Mesothelial cell of epicardium (in vitro differentiated cells): ENCODE measurements at regions not wholly inside any gene's neighbourhood (a gene's known extent, or its start where the extent isn't known, plus 50 kb on each side); places are given as distances from the start of the nearest gene placed in this dataset.
"Not testable (repeated sequence)": the region's sequence is repeated elsewhere in the genome, so short reads cannot be mapped to it uniquely, and the experiment has no call there.

Source experiments
- DNase-seq, 2 experiments: peaks; one replicate each; pipeline ENCODE4 v3.0.0; 2021; ENCODE audit warnings: low spot score in 2 of 2; ENCODE audit not compliant: unreplicated experiment in 2 of 2
- H3K27ac Mint-ChIP-seq: 2 replicates; pipeline ENCODE4 v1.8.0; 2021; ENCODE audit warnings: mixed read lengths
- H3K27me3 Mint-ChIP-seq: 2 replicates; pipeline ENCODE4 v1.8.0; 2021; ENCODE audit warnings: low read depth, mixed read lengths
- H3K36me3 Mint-ChIP-seq: 2 replicates; pipeline ENCODE4 v1.8.0; 2021; ENCODE audit warnings: mixed read lengths
- H3K4me1 Mint-ChIP-seq: 2 replicates; pipeline ENCODE4 v1.8.0; 2021; ENCODE audit warnings: mixed read lengths
- H3K4me3 Mint-ChIP-seq: 2 replicates; pipeline ENCODE4 v1.8.0; 2021; ENCODE audit warnings: mild to moderate bottlenecking, moderate library complexity, mixed read lengths
- H3K9me3 Mint-ChIP-seq: 2 replicates; pipeline ENCODE4 v1.8.0; 2021; ENCODE audit warnings: mixed read lengths
- TF ChIP-seq, protein P1 (sequence below): fragments of 200-600 bp; sonication (generic); IDR thresholded peaks from one replicate; pipeline ENCODE4 v1.5.0; 2021; ENCODE audit warnings: antibody characterized with exemption; ENCODE audit not compliant: unreplicated experiment

DNA sequence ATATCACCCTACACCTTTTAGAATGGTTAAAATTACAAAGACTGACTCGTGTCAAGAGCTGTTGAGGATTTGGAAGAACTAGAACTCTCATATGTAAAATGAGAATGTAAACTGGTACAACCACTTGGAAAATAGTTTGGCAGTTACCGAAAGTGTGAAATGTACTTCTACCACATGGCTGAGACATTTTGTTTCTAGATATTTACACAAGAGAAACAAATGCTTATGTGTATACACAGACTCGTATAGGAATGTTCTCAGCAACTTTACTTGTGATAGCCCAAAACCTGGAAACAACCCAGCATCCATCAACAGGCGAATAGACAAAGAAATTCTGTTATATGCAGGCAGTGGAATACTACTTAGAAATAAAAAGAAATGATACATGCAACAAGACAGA is 103.0 kb downstream of the BRMS1L start:
- Mint-ChIP-seq H3K36me3 (no peaks in the 10 kb centered on the region), H3K27ac (no peak overlapping the region), H3K4me1 (no peaks in the 10 kb centered on the region), H3K27me3 (peaks cover 34% of the 10 kb centered on the region), H3K9me3 (no peaks in the 10 kb centered on the region), H3K4me3 (no peak overlapping the region)
- no peak for DNase-seq
- TF ChIP-seq, protein P1, sequence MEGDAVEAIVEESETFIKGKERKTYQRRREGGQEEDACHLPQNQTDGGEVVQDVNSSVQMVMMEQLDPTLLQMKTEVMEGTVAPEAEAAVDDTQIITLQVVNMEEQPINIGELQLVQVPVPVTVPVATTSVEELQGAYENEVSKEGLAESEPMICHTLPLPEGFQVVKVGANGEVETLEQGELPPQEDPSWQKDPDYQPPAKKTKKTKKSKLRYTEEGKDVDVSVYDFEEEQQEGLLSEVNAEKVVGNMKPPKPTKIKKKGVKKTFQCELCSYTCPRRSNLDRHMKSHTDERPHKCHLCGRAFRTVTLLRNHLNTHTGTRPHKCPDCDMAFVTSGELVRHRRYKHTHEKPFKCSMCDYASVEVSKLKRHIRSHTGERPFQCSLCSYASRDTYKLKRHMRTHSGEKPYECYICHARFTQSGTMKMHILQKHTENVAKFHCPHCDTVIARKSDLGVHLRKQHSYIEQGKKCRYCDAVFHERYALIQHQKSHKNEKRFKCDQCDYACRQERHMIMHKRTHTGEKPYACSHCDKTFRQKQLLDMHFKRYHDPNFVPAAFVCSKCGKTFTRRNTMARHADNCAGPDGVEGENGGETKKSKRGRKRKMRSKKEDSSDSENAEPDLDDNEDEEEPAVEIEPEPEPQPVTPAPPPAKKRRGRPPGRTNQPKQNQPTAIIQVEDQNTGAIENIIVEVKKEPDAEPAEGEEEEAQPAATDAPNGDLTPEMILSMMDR, result no peak

GRCh38 chr14:35927727-35928126 is 101.6 kb downstream of the BRMS1L start:
- TF ChIP-seq, protein P1, result no peak
- no peaks in the 10 kb centered on the region for H3K4me1 Mint-ChIP-seq
- no peak overlapping the region for H3K4me3 Mint-ChIP-seq
- no peak for DNase-seq
- H3K9me3 Mint-ChIP-seq, result no peaks in the 10 kb centered on the region
- H3K27ac Mint-ChIP-seq, result no peak overlapping the region
- no peaks in the 10 kb centered on the region for H3K36me3 Mint-ChIP-seq
- peaks cover 24% of the 10 kb centered on the region for H3K27me3 Mint-ChIP-seq

DNA sequence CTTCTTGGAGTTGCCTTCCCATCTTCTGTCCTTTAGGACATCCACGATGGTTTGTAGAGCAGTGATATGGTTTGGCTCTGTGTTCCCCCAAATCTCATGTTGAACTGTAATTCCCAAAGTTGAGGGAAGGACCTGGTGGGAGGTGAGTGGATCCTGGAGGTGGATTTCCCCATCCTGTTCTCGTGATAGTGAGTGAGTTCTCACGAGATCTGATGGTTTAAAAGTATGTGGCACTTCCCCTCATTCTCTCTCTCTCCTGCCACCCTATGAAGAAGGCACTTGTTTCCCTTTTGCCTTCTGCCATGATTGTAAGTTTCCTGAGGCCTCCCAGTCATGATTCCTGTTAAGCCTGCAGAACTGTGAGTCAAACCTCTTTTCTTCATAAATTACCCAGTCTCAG is 99.2 kb downstream of the BRMS1L start:
- Mint-ChIP-seq H3K27ac (no peak overlapping the region), H3K27me3 (peaks cover 11% of the 10 kb centered on the region), H3K4me1 (no peaks in the 10 kb centered on the region), H3K36me3 (no peaks in the 10 kb centered on the region), H3K4me3 (no peak overlapping the region), H3K9me3 (no peaks in the 10 kb centered on the region)
- TF ChIP-seq, protein P1, result no peak
- no peak for DNase-seq

DNA sequence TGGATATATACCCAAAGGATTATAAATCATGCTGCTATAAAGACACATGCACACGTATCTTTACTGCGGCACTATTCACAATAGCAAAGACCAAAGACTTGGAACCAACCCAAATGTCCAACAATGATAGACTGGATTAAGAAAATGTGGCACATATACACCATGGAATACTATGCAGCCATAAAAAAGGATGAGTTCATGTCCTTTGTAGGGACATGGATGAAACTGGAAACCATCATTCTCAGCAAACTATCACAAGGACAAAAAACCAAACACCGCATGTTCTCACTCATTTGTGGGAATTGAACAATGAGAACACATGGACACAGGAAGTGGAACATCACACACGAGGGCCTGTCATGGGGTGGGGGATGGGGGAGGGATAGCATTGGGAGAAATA is 96.5 kb downstream of the BRMS1L start:
- H3K36me3 Mint-ChIP-seq, H3K4me1 Mint-ChIP-seq, DNase-seq, H3K4me3 Mint-ChIP-seq, H3K27ac Mint-ChIP-seq, H3K9me3 Mint-ChIP-seq, H3K27me3 Mint-ChIP-seq: not testable (repeated sequence)

DNA sequence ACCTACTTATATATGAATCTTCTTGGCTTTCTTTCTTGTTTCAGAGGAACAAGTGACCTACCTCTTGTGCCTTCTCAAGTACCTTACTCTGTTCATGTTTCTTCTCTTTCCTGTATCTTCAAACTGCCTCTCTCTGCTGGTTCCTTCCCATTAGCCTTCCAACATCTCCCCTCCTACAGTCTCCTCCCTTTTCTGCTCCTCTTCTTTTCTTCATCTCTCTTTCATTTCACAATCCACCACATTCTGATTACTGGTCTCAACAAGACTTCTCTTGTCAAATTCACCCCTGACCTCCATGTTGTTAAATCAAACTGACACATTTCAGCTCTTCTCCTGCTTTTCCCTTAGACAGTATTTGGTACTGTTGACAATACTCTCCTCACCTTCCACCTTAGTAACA is 95.6 kb downstream of the BRMS1L start:
- TF ChIP-seq, protein P1, result no peak
- Mint-ChIP-seq H3K4me3 (no peak overlapping the region), H3K4me1 (no peaks in the 10 kb centered on the region), H3K27me3 (peaks cover 8% of the 10 kb centered on the region), H3K9me3 (peaks cover 3% of the 10 kb centered on the region), H3K36me3 (no peaks in the 10 kb centered on the region), H3K27ac (no peak overlapping the region)
- DNase-seq, result no peak
